GM13977 (cell line): ENCODE measurements at regions not wholly inside any gene's neighbourhood (a gene's known extent, or its start where the extent isn't known, plus 50 kb on each side); places are given as distances from the start of the nearest gene placed in this dataset.
"Not testable (repeated sequence)": the region's sequence is repeated elsewhere in the genome, so short reads cannot be mapped to it uniquely, and the experiment has no call there.

ENCODE experiments used
- DNase-seq: peaks from one replicate; pipeline ENCODE4 v3.0.0; 2012; ENCODE audit warnings: low spot score
- in situ Hi-C: fragments of 300-500 bp; cut with MboI; formaldehyde crosslinking; loops from one replicate; pipeline ENCODE4 v1.12.0; 2022; ENCODE audit warnings: low sequenced_read_pairs, low pct_unique_long_range_greater_than_20kb, mixed read lengths, inconsistent platforms; ENCODE audit not compliant: unreplicated experiment
- TF ChIP-seq, protein P1 (sequence below): IDR thresholded peaks from 2 replicates; pipeline ENCODE4 v1.5.1; 2012; ENCODE audit warnings: mild to moderate bottlenecking, control low read depth; ENCODE audit not compliant: insufficient read depth; ENCODE audit errors: extremely low read depth, missing control alignments

DNA sequence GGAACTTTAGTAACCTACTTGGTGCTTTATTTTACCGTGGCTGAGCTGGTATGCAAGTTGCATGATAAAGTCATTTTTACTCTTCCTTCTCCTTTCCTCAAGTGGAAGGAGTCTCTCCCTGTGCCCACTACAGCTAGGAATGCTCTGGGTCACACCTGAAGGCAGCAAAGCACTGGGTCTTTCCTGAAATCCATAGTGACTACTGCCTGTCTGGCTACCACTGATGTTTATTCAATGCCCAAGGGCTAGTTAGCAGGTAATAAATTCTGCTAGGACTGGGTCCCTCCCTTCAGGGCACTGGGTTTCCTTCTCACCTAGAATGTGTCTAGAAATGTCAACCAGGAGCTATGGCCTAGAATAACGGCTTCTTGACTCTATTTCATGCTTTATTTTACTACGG is 1081.4 kb downstream of the FAT4 start:
- TF ChIP-seq, protein P1, sequence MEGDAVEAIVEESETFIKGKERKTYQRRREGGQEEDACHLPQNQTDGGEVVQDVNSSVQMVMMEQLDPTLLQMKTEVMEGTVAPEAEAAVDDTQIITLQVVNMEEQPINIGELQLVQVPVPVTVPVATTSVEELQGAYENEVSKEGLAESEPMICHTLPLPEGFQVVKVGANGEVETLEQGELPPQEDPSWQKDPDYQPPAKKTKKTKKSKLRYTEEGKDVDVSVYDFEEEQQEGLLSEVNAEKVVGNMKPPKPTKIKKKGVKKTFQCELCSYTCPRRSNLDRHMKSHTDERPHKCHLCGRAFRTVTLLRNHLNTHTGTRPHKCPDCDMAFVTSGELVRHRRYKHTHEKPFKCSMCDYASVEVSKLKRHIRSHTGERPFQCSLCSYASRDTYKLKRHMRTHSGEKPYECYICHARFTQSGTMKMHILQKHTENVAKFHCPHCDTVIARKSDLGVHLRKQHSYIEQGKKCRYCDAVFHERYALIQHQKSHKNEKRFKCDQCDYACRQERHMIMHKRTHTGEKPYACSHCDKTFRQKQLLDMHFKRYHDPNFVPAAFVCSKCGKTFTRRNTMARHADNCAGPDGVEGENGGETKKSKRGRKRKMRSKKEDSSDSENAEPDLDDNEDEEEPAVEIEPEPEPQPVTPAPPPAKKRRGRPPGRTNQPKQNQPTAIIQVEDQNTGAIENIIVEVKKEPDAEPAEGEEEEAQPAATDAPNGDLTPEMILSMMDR: no peak
- in situ Hi-C loops: no loop called here
- DNase-seq: no peak

DNA sequence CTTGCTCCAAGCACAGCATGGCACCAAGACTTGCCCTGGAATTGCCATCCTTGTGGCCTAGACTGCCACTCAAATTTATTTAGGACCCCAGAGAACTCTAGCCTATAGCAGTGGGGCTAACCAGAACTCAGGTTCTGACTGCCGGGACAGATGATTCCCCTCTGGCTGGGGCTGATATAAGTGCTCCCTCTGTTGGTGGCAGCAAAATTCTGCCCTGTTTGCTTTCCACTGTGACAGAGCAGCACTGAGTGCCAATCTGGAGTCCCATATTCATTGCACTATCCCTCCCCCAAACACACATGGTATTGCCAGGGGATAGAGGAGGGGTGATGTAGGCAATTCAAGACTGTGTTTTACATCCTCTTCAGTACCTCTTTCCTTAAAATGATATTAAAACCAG is 1081.9 kb downstream of the FAT4 start:
- TF ChIP-seq, protein P1: peak; percentile 9
- in situ Hi-C loops: no loop called here
- DNase-seq: no peak

DNA sequence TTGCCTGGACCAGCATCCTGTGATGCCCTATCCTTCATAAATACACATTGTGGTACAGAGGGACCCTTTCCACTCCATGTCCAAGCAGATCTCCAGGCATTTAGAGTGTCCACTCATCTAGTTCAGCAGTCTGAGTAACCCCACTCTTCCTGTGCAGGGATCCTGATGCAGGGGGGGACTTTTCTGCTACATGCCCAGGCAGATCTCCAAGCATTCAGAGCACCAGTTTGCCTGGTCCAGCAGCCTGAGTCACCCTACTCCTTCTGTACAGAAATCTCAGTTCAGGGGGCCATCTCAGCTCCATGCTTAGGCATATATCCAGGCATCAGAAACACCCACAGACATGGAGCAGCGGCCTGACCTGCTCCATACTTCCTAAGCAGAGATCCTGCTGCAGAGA is 1089.8 kb downstream of the FAT4 start:
- in situ Hi-C loops: no loop called here
- TF ChIP-seq, protein P1: no peak
- DNase-seq: no peak

DNA sequence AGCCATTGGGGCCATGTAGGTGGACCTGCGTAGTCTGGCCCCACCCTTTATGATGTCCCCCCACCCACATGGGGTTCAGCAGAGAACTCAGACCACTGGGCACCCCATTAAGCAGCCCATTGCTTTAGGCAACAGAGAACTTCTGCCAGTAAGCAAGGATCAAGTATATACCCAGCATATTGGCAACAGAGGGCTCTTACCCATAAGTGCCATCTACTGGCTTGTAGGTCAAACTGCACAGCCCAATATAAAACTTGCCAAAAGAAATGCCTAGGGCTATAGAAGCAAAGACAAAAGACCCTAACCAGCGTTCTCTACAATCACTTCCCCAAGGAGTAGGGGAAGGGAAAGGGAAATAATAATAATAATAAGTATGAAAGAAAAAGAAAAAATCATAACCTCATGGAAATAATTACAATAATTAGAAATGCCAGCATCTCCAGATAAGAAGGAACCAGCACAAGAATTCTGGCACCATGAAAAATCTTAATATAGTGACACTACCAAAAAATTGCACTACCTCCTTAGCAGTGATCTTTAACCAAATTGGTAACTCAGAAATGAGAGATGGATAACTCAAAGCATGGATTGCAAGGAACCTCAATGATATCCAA is 1090.7 kb downstream of the FAT4 start:
- in situ Hi-C loops: no loop called here
- peak; percentile 3 for DNase-seq
- TF ChIP-seq, protein P1: peak; percentile 64

DNA sequence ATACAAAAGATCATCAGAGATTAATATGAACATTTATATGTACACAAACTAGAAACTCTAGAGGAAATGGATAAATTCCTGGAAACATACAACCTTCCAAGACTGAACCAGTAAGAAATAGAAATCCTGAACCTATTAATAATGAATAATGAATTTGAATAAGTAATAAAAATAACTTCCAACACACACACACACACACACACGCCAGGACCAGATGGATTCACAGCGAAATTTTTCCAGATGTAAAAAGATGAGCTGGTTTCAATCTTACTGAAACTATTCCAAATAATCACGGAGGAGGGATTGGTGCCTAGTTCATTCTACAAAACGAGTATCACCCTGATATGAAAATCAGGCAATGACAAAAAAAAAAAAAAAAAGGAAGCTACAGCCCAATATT is 1095.0 kb downstream of the FAT4 start:
- in situ Hi-C loops: no loop called here
- TF ChIP-seq, protein P1: no peak
- no peak for DNase-seq

DNA sequence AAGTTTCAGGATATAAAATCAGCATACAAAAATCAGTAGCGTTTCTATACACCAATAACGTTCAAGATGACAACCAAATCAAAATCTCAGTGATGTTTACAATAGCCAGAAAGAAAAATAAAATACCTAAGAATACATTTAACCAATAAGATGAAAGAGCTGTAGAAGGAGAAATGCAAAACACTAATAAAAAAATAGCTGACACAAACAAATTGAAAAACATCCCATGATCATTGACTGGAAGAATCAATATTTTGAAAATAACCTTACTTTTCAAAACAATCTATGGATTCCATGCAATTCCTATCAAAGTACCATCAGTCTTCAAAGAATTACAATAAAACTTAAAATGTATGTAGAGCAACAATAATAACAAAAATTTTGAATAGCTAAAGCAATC is 1096.3 kb downstream of the FAT4 start:
- in situ Hi-C loops: no loop called here
- TF ChIP-seq, protein P1: no peak
- no peak for DNase-seq

DNA sequence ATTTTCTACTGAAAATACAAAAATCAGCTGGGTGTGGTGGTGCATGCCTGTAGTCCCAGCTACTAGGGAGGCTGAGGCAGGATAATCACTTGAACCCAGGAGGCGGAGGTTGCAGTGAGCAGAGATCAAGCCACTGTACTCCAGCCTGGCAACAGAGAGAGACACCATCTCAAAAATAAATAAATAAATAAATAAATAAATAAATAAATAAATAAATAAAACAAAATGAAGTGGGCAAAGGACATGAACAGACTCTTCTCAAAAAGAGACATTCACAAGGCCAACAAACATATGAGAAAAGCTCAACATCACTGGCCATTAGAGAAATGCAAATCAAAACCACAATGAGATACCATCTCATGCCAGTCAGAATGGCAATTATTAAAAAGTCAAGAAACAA is 1097.6 kb downstream of the FAT4 start:
- in situ Hi-C loops: not testable (repeated sequence)

More for the DNA sequence above, 1097.6 kb downstream of the FAT4 start:
- not testable (repeated sequence) for DNase-seq
